HepG2 (cell line): ENCODE measurements at regions not wholly inside any gene's neighbourhood (a gene's known extent, or its start where the extent isn't known, plus 50 kb on each side); places are given as distances from the start of the nearest gene placed in this dataset.

Experiments used
- FOXO1 ChIP-seq: sonication (generic); formaldehyde crosslinking; IDR thresholded peaks from 2 replicates; pipeline ENCODE4 v1.4.0; 2020; ENCODE audit warnings: missing genetic modification reagents
- ISX ChIP-seq: sonication (generic); formaldehyde crosslinking; conservative IDR thresholded peaks from 2 replicates; pipeline ENCODE4 v1.5.0; 2020; ENCODE audit warnings: missing genetic modification reagents
- SIN3A ChIP-seq: IDR thresholded peaks from 2 replicates; pipeline ENCODE4 v1.6.1; 2011; ENCODE audit warnings: low read depth, mild to moderate bottlenecking, control low read depth, low read length, borderline replicate concordance
- TEAD3 ChIP-seq: optimal IDR thresholded peaks from 2 replicates; pipeline ENCODE3; 2016; ENCODE audit warnings: borderline replicate concordance
- ZBTB14 ChIP-seq: sonication (generic); formaldehyde crosslinking; IDR thresholded peaks from 2 replicates; pipeline ENCODE4 v1.4.0; 2020; ENCODE audit warnings: missing genetic modification reagents
- ZNF615 ChIP-seq: sonication (generic); formaldehyde crosslinking; IDR thresholded peaks from 2 replicates; pipeline ENCODE4 v1.5.0; 2020; ENCODE audit warnings: mild to moderate bottlenecking, missing genetic modification reagents, borderline replicate concordance
- ZNF646 ChIP-seq: sonication (generic); formaldehyde crosslinking; IDR thresholded peaks from 2 replicates; pipeline ENCODE4 v1.9.0; 2021; ENCODE audit warnings: mild to moderate bottlenecking, missing genetic modification reagents
- ZSCAN22 ChIP-seq: sonication (generic); formaldehyde crosslinking; IDR thresholded peaks from 2 replicates; pipeline ENCODE4 v1.4.0; 2020; ENCODE audit warnings: mild to moderate bottlenecking, missing genetic modification reagents

- TF ChIP-seq ZNF646 (CRISPR knock-in tag) = no peak
- no peak for TF ChIP-seq SIN3A
- no peak for TF ChIP-seq ZNF615 (CRISPR knock-in tag)
- no peak for TF ChIP-seq ZBTB14
- no peak for TF ChIP-seq ISX
- TF ChIP-seq FOXO1 (CRISPR knock-in tag) = no peak
- no peak for TF ChIP-seq ZSCAN22 (CRISPR knock-in tag)
- TF ChIP-seq TEAD3 (CRISPR knock-in tag) = no peak
Observed at GRCh38 chr1:37393173-37394120, 80.9 kb upstream of the ZC3H12A start (continued).
